GM10248 (cell line): ENCODE measurements at regions not wholly inside any gene's neighbourhood (a gene's known extent, or its start where the extent isn't known, plus 50 kb on each side); places are given as distances from the start of the nearest gene placed in this dataset.

Source experiments
- CTCF ChIA-PET: fragments of 300-600 bp; sonication (Branson Sonifier 250); formaldehyde crosslinking; extraction: SDS; loops from one replicate; lab custom pipeline; 2021; ENCODE audit warnings: antibody characterized with exemption; lab: Yijun Ruan, JAX
- POLR2A ChIA-PET: fragments of 350-650 bp; sonication (Branson Sonifier 250); formaldehyde crosslinking; extraction: SDS; loops from one replicate; lab custom pipeline; 2020; ENCODE audit warnings: antibody characterized with exemption; lab: Yijun Ruan, JAX
- DNase-seq: peaks from one replicate; pipeline ENCODE4 v3.0.0; 2012; ENCODE audit errors: extremely low spot score
- TF ChIP-seq, protein P1 (sequence below): IDR thresholded peaks from 2 replicates; pipeline ENCODE4 v1.5.1; 2012; ENCODE audit warnings: mild to moderate bottlenecking, low read depth; ENCODE audit errors: extremely low read depth, missing control alignments, control extremely low read depth

DNA sequence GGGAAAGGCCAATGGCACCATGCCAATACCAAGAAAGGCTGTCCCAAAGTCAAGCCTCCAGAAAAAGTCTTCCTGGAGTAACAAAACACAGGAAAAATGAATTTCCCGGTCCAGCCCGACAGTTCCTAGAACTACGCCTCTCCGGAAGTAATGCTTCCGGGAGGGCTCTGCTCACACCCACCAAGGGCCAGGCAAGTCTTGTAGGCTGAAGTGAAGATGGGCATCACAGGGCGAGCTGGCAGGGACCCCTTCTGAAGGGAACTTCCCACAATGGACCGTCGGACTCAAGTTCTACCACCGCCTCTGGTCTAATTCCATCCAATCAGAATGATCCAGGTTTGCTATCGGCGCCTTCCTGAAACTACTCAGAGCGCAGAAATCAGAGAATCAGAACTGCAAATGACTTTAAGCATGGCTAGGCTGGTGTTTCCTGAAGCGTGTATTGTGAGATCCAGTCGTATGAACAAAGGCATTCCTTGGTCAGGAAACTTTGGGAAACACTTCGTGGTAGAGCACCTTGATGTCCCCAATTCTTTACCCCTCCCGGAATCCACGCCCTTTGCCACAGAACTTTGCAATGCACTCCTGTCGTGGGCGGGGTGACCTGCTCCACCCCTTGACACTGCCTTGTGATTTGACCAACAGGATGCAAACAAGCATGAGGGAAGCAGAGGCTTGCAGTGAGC is 127.8 kb downstream of the BCOR start:
- DNase-seq = no peak
- TF ChIP-seq, protein P1, sequence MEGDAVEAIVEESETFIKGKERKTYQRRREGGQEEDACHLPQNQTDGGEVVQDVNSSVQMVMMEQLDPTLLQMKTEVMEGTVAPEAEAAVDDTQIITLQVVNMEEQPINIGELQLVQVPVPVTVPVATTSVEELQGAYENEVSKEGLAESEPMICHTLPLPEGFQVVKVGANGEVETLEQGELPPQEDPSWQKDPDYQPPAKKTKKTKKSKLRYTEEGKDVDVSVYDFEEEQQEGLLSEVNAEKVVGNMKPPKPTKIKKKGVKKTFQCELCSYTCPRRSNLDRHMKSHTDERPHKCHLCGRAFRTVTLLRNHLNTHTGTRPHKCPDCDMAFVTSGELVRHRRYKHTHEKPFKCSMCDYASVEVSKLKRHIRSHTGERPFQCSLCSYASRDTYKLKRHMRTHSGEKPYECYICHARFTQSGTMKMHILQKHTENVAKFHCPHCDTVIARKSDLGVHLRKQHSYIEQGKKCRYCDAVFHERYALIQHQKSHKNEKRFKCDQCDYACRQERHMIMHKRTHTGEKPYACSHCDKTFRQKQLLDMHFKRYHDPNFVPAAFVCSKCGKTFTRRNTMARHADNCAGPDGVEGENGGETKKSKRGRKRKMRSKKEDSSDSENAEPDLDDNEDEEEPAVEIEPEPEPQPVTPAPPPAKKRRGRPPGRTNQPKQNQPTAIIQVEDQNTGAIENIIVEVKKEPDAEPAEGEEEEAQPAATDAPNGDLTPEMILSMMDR = no peak
- POLR2A ChIA-PET = no interaction called here
- CTCF ChIA-PET = no interaction called here

- TF ChIP-seq, protein P1 = no peak
- CTCF ChIA-PET = interaction anchor here (1.4 kb wide), 1 partner anchor 9 kb away, joined by 4 read pairs; no protein-coding TSS in a partner anchor
- POLR2A ChIA-PET = no interaction called here
- DNase-seq = no peak
These were observed 126.0 kb downstream of the BCOR start for GRCh38 chrX:39971760-39972159.

DNA sequence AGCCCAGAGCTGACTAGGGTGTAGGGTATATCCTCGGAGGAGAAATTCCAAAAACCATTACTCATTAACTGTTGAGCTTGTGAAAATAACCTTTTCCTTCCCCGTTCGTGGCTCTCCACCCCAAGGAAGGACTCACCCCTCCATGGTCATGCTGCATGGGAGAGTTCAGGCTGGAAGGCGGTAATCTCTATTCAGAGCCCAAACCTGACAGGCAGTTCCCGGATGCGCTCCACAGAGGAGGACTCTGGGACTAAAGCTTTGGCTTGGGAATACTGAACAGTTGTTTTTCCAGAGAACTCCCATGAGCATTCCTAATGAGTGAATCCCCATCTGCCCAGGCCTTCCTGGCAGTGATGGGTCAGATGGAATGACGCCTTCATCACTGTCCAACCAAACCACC is 125.4 kb downstream of the BCOR start:
- POLR2A ChIA-PET = no interaction called here

GRCh38 chrX:39973810-39974209 is 123.9 kb downstream of the BCOR start:
- DNase-seq = no peak
- POLR2A ChIA-PET = no interaction called here
- TF ChIP-seq, protein P1 = no peak
- CTCF ChIA-PET = no interaction called here

More for the DNA sequence above, 125.4 kb downstream of the BCOR start:
- CTCF ChIA-PET = interaction anchor here (1.4 kb wide), 1 partner anchor 9 kb away, joined by 4 read pairs; no protein-coding TSS in a partner anchor
- no peak for DNase-seq
- TF ChIP-seq, protein P1 = no peak

- TF ChIP-seq, protein P1 = no peak
- no peak for DNase-seq
- CTCF ChIA-PET = no interaction called here
- POLR2A ChIA-PET = no interaction called here
These were observed 123.5 kb downstream of the BCOR start for GRCh38 chrX:39974270-39974669.

DNA sequence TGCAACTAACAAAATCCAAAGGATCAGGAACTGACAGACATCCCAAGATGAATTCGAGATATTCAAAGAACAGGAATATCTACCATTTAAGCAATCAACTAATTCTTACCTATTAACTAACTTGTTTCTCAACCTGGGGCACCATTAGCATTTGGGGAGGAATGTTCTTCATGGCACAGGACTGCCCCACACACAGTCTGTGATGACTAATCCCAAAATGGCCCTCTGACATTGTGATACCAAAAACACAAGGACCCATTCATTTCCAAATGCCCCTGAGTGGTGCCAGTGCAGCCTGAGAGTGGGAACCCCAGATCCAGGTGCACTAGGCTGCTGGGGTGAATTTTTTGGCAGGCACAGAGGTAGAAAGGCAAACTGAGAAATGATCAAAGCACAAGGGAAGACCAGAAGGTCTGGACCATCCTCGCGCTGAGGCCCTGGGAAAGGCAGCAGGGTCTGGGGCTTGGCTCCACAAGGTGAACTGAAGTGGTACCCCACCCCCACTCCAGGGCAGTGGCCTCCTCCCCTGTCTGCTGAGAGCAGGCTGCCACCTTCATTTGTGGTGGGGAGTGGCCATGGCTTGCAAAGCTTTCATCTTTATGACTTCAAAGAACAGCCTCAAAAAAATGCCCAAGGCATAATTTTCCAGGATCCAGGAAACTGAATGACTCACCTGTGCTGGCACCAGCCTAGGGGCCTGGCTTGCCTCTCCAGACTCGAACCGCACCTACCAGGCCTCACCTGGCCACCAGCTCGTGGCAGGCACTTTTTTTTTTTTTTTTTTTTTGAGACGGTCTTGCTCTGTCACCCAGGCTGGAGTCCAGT is 122.4 kb downstream of the BCOR start:
- CTCF ChIA-PET = no interaction called here
- POLR2A ChIA-PET = no interaction called here
- TF ChIP-seq, protein P1 = no peak

More for the DNA sequence above, 122.4 kb downstream of the BCOR start:
- no peak for DNase-seq
